Umbilical cord (tissue), 1 donor: ENCODE measurements at regions not wholly inside any gene's neighbourhood (a gene's known extent, or its start where the extent isn't known, plus 50 kb on each side); places are given as distances from the start of the nearest gene placed in this dataset.

Experiments used
- DNase-seq: peaks from one replicate; pipeline ENCODE4 v3.0.0-alpha.2; 2015; ENCODE audit warnings: low spot score

GRCh38 chr2:191738003-191738402 lies 60.1 kb downstream of the NABP1 start:
- no peak for DNase-seq

- DNase-seq, result no peak
Measured at GRCh38 chr2:191738667-191739066, 60.7 kb downstream of the NABP1 start.

GRCh38 chr2:191739194-191739593 lies 61.3 kb downstream of the NABP1 start:
- peak; percentile 1 for DNase-seq

- DNase-seq, result no peak
Measured at GRCh38 chr2:191740016-191740419, 62.1 kb downstream of the NABP1 start.

- no peak for DNase-seq
Measured at GRCh38 chr2:191740759-191741158, 62.8 kb downstream of the NABP1 start.

GRCh38 chr2:191746346-191747169 lies 68.6 kb downstream of the NABP1 start:
- DNase-seq, result no peak

GRCh38 chr2:191747170-191747530 lies 69.2 kb downstream of the NABP1 start:
- DNase-seq, result no peak

GRCh38 chr2:191748059-191748461 lies 70.1 kb downstream of the NABP1 start:
- peak; percentile 69 for DNase-seq

- DNase-seq, result no peak
Measured at GRCh38 chr2:191748528-191749180, 70.7 kb downstream of the NABP1 start.

GRCh38 chr2:191749181-191749540 lies 71.2 kb downstream of the NABP1 start:
- DNase-seq, result no peak

- no peak for DNase-seq
Measured at GRCh38 chr2:191754103-191754502, 76.2 kb downstream of the NABP1 start.

- no peak for DNase-seq
Measured at GRCh38 chr2:191756761-191757160, 78.8 kb downstream of the NABP1 start.

GRCh38 chr2:191757208-191757607 lies 79.3 kb downstream of the NABP1 start:
- no peak for DNase-seq

- no peak for DNase-seq
Measured at GRCh38 chr2:191758518-191759507, 80.9 kb downstream of the NABP1 start.

- peak; percentile 15 for DNase-seq
Measured at GRCh38 chr2:191759680-191760079, 81.7 kb downstream of the NABP1 start.

GRCh38 chr2:191760655-191761262 lies 82.8 kb downstream of the NABP1 start:
- no peak for DNase-seq

- no peak for DNase-seq
Measured at GRCh38 chr2:191773136-191773535, 73.8 kb downstream of the CAVIN2 start.

- DNase-seq, result no peak
Measured at GRCh38 chr2:191777351-191777750, 69.5 kb downstream of the CAVIN2 start.

GRCh38 chr2:191778041-191778440 lies 68.8 kb downstream of the CAVIN2 start:
- no peak for DNase-seq

- no peak for DNase-seq
Measured at GRCh38 chr2:191782351-191782750, 64.5 kb downstream of the CAVIN2 start.

GRCh38 chr2:191783416-191783815 lies 63.5 kb downstream of the CAVIN2 start:
- DNase-seq, result no peak
